ENCODE measurements at regions not wholly inside any gene's neighbourhood (a gene's known extent, or its start where the extent isn't known, plus 50 kb on each side); places are given as distances from the start of the nearest gene placed in this dataset.

GRCh38 chr2:168338803-168339437, 91.5 kb upstream of the STK39 start:
- no peak for DNase-seq

DNA sequence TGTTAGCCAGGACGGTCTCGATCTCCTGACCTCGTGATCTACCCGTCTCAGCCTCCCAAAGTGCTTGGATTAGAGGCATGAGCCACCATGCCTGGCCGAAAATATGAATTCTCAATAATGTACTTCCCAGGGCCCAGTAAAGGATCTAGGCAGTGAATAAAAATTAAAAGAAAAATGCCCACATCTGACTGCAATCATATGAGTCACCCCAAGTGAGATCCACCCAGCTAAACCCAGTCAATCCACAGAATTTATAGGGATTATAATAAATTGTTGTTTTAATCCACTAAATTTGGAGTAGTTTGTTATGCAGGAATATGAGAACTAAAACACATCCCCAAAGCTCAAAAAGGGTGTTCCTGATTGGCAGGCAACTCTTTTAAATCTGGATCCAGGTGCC, 93.5 kb upstream of the STK39 start:
- DNase-seq = no peak

DNA sequence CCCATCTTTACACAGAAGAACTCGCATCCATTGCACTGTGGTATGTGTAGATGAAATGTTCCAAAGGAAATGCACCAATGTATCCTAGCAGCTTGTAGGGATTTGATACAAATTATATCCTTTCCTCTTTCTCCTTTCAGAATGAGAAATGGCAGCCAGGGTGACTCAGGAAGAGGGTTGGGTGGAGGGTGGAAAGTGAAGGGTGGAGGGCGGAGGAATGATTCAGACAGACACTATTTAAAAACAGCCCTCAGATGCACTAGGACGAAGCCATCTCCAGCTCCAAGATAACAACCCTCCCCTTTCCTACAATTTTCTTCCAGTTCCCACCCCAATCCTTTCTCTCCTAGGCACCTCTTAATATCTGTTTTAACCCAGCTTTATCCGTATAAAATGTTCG, 96.2 kb upstream of the STK39 start:
- DNase-seq = no peak

DNA sequence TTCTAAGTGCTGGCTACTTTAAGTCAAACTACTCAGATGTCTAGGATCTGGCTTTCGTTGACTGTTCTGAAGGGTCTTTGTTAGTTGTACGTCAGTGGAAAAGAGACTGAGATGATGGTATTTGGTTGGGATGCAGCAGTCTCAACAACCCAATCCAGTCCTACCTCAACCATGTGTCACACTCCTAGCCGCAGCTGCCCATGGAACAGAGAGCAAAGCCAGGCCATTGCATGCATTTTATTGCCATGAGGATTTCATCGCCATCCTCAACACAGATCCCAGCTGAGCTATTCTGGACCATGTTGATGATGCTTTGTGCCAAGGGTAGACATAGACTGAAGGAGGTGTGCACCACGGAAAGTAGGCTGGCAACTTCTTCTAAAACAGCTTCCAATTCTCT, 97.3 kb upstream of the STK39 start:
- DNase-seq = no peak

GRCh38 chr2:168345601-168346000, 98.2 kb upstream of the STK39 start:
- DNase-seq = no peak

DNA sequence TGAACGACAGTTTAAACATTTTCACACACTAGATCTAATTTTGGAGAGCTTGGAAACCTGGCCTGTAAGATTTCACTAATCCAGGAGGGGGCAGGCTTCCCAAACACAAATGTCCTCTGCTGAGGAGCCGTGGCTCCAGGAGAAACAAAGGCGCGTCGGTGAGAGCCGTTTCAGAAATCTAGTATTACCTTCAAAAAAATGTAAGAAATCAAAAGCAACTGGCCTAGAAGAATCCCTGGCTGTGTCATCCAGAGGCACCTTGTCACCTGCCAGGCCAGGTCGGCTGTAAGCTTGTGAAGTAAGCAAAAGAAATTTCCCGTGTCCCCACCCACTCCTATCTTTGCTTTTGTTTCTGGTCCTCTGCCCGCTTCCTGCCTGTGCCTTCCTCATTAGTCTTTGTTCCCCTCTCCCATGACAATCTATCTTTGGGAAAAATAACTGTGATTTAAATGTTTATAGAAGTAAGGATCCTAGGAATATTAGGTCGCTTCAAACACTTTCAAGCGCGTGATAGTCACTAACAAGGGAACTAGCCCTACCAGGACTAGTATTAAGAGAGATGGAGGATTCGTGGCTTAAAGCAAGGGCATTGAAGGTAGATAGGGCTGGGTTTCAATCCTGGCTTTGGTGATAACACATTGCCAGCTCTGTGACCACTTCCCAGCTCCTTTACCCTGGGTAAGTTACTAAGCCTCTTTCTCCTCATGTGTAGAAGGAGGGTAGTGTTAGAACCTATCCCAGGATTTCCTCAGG, 99.5 kb upstream of the STK39 start:
- DNase-seq = peak; percentile 80

- peak; percentile 19 for DNase-seq
Observed at GRCh38 chr2:168348076-168348475, 100.7 kb upstream of the STK39 start.

GRCh38 chr2:168350380-168350779, 103.0 kb upstream of the STK39 start:
- DNase-seq = no peak

DNA sequence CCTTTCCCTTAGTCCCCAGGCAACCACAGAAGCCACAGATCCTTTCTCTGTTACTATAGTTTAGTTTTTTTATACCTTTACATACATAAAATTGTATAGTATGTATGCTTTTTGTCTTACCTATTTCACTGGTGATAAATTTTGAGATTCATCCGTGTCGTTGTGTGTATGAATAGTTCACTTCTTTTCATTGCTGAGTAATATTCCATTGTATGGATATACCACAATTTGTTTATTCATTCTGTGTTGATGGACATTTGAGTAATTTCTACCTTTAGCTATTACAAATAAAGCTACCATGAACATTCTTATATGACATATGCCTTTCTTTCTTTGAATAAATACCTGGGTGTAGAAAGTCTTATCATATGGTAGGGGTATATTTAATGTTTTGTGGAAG, 102.8 kb upstream of the CERS6 start:
- no peak for DNase-seq

GRCh38 chr2:168354499-168354898, 101.6 kb upstream of the CERS6 start:
- no peak for DNase-seq

GRCh38 chr2:168355121-168355520, 101.0 kb upstream of the CERS6 start:
- DNase-seq = no peak

GRCh38 chr2:168355779-168356476, 100.1 kb upstream of the CERS6 start:
- no peak for DNase-seq

DNA sequence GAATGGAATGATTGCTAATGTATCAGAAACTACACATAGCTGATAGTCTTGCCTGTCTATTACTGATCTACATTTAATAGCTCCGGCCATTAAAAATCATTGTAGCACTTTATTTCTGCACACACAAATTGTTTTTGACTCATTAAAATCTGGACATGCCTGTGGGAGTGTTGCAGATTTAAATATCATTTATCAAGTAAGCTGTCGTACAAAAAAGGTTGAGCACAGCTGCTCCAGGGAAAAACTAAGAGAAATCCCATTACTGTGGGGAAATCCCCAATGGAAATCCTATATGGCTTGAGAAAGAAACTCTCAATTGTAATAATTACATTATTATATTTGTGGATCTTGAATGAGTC, 99.6 kb upstream of the CERS6 start:
- no peak for DNase-seq

GRCh38 chr2:168357797-168358472, 98.1 kb upstream of the CERS6 start:
- DNase-seq = no peak

DNA sequence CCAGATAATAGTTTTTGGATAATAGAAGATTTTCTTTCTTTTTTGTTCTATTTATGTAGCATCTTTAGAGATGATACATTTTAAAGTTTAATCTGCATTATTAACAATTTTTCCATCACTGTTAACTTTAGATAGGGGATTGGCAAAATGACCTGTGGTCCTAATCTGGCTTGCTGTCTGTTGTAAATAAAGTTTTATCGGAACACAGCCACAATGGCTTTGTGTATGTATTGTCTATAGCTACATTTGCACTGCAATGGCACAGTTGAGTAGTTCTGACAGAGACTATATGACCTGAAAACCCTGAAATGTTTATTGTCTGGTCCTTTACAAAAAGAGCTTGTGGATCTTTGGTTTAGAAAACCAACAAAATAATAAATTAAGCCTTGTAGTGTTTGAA, 97.0 kb upstream of the CERS6 start:
- DNase-seq = no peak

DNA sequence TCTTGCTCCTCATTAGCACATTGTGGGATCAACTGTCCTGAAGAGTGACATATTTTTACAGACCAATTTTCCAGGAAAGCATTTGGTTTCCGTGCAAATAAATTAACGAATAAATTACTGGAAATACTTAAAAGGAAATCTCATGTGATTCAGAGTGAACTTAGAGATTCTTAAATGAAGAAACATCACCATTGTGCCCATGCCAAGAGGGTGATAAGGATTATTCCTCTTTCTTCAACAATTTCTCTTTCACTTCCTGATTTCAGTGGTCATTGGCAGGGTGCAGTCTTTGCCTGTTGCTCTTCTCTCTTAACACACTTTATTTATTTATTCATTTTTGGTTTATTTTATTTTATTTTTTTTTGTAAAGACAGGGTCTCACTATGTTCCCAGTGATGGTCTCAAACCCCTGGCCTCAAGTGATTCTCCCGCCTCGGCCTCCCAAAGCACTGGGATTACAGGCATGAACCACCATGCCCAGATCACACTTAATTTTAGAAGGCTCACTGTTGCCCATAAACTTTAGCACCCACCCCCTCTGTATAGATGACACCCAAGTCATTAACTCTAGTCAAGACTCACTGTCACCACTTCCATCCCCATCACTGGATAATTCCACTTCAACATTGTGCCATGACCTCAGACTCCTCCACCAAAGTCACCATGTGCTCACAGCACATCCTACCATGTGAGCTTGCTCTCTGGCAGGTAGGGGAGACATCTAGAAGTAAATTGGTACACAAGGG, 92.6 kb upstream of the CERS6 start:
- DNase-seq = no peak

GRCh38 chr2:168365094-168365621, 90.9 kb upstream of the CERS6 start:
- no peak for DNase-seq

- DNase-seq = no peak
Observed at GRCh38 chr2:168369031-168369430, 87.0 kb upstream of the CERS6 start.

DNA sequence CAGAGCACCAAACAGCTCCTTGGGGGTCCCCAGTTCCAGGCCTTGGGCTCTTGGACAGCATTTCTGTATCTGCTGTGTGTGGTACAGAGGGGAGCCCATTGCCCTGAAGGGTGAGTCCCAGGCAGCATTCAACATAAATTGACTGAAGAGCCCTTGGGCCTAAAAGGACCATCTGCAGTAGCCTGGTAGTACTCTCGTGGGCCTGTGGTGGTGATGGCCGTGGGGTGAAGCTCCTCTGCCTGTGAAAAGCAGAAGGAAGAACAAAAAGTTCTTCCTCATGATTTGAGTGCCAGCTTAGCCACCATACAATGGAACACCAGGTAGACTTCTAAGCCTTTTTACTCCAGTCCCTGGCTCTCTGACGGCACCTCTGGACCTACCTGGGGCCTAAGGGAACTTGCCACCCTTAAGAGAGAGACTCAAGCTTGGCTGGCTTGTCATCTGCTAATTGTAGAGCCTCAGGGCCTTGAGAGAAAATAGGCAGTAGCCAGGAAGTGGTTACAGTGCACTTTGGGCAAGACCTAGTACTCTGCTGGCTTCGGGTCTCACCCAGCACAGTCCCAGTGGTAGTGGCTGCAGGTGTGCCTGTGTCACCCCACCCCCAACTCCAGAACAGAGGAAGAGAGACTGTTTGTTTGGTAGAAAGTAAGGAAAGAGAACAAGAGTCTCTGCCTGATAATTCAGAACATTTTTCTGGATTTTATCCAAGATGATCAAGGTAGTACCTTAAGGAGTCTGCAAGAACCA, 84.6 kb upstream of the CERS6 start:
- DNase-seq = no peak

DNA sequence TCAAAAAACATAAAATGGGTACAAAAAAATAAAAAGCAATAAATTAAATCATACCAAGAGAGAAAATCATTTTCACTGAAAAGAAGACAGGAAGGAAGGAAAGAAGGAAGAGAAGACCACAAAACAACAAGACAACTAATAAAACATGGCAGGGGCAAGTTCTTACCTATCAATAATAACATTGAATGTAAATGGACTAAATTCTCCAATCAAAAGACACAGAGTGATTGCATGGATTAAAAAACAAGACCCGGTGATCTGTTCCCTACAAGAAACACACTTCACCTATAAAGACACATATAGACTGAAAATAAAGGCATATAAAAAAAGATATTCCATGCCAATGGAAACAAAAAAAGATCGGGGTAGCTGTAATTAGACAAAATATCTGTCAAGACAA, 82.6 kb upstream of the CERS6 start:
- DNase-seq = no peak

GRCh38 chr2:168375195-168375798, 80.8 kb upstream of the CERS6 start:
- DNase-seq = no peak
